ENCODE measurements at regions not wholly inside any gene's neighbourhood (a gene's known extent, or its start where the extent isn't known, plus 50 kb on each side); places are given as distances from the start of the nearest gene placed in this dataset.

GRCh38 chr14:34027130-34027989 is 76.5 kb upstream of the EGLN3 start:
- DNase-seq: no peak
- H3K27me3 ChIP-seq (ENCODE audit: insufficient read depth, low read depth, severe bottlenecking): no peaks in the 10 kb centered on the region
- no peaks in the 10 kb centered on the region for H3K9me3 ChIP-seq (ENCODE audit: severe bottlenecking)
- no peaks in the 10 kb centered on the region for H3K36me3 ChIP-seq
- H3K4me3 ChIP-seq (ENCODE audit: low read depth, low read length): no peak overlapping the region
- no peak for TF ChIP-seq CTCF (IDR thresholded peaks at IDR 0.05; ENCODE audit: low read depth, low read length)
- H3K27ac ChIP-seq: no peak overlapping the region

GRCh38 chr14:34025325-34026017 is 74.6 kb upstream of the EGLN3 start:
- no peaks in the 10 kb centered on the region for H3K36me3 ChIP-seq
- H3K9me3 ChIP-seq (ENCODE audit: severe bottlenecking): no peaks in the 10 kb centered on the region
- no peak overlapping the region for H3K4me3 ChIP-seq (ENCODE audit: low read depth, low read length)
- H3K27me3 ChIP-seq (ENCODE audit: insufficient read depth, low read depth, severe bottlenecking): no peaks in the 10 kb centered on the region
- DNase-seq: no peak
- no peak overlapping the region for H3K27ac ChIP-seq
- TF ChIP-seq CTCF (IDR thresholded peaks at IDR 0.05; ENCODE audit: low read depth, low read length): no peak

GRCh38 chr14:34024768-34025144 is 73.9 kb upstream of the EGLN3 start:
- H3K36me3 ChIP-seq: no peaks in the 10 kb centered on the region
- no peak for TF ChIP-seq CTCF (IDR thresholded peaks at IDR 0.05; ENCODE audit: low read depth, low read length)
- DNase-seq: no peak
- H3K27ac ChIP-seq: no peak overlapping the region
- no peak overlapping the region for H3K4me3 ChIP-seq (ENCODE audit: low read depth, low read length)
- no peaks in the 10 kb centered on the region for H3K9me3 ChIP-seq (ENCODE audit: severe bottlenecking)
- H3K27me3 ChIP-seq (ENCODE audit: insufficient read depth, low read depth, severe bottlenecking): no peaks in the 10 kb centered on the region

DNA sequence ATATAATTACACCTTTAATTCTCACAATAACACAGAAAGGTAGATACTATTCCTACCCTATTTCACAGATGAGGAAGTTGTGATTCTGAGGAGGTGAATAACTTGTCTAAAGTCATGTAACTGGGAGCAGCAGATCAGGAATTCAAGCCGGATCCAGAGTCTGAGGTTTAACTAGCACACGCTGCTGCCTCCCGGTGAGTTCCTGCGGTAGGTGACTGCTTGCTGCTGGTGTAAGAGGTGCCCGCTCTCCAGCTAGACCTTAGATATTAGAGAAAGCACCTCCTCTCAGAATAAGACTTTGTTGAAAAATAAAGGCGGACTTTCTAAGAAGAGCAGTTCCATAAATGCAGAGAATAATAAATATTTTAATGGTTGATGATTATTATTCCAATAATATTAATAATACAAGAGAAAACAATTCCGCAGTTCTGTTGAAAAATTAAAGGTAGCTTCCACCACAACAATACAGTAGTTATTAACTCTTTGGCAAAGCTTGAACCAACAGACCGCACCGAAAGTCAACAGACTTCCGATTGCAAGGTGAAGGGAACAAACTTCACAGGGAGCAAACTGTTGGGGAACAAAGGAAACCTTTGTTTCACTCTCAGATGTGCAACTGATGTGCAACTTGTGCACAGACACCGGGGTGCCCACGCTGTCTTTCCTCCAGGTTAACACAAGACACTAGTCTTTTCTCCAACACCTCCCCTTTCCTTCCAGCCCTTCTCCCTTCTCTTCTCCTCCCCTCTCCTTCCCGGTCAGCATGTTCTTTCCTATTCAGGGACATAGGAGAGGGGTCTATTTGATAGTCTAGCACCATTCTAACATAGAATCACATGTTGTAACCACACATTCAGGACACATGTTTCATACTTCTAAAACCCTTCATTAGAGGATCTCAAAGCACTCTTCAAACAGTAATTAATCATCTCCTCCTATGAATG is 73.2 kb upstream of the EGLN3 start:
- peak; percentile 44 for DNase-seq

More for the DNA sequence above, 73.2 kb upstream of the EGLN3 start:
- H3K36me3 ChIP-seq: no peaks in the 10 kb centered on the region
- peak; percentile 55 for TF ChIP-seq CTCF (IDR thresholded peaks at IDR 0.05; ENCODE audit: low read depth, low read length)
- H3K9me3 ChIP-seq (ENCODE audit: severe bottlenecking): no peaks in the 10 kb centered on the region
- H3K27me3 ChIP-seq (ENCODE audit: insufficient read depth, low read depth, severe bottlenecking): no peaks in the 10 kb centered on the region
- no peak overlapping the region for H3K4me3 ChIP-seq (ENCODE audit: low read depth, low read length)
- no peak overlapping the region for H3K27ac ChIP-seq
